Right hindlimb (tissue), 1 donor: ENCODE measurements at regions not wholly inside any gene's neighbourhood (a gene's known extent, or its start where the extent isn't known, plus 50 kb on each side); places are given as distances from the start of the nearest gene placed in this dataset.

Experiments used
- DNase-seq: peaks from one replicate; pipeline ENCODE4 v3.0.0-alpha.2; 2018

GRCh38 chr4:126057371-126057770 lies 742.6 kb downstream of the FAT4 start:
- no peak for DNase-seq

- no peak for DNase-seq
Observed at GRCh38 chr4:126058596-126058995, 743.8 kb downstream of the FAT4 start.

GRCh38 chr4:126061655-126062054 lies 746.9 kb downstream of the FAT4 start:
- no peak for DNase-seq

GRCh38 chr4:126065016-126065415 lies 750.3 kb downstream of the FAT4 start:
- DNase-seq = no peak

- DNase-seq = peak; percentile 47
Observed at GRCh38 chr4:126071346-126072333, 756.9 kb downstream of the FAT4 start.

GRCh38 chr4:126081336-126081735 lies 766.6 kb downstream of the FAT4 start:
- DNase-seq = no peak

- DNase-seq = no peak
Observed at GRCh38 chr4:126086041-126086440, 771.3 kb downstream of the FAT4 start.

GRCh38 chr4:126087101-126087500 lies 772.3 kb downstream of the FAT4 start:
- no peak for DNase-seq

GRCh38 chr4:126097155-126097799 lies 782.5 kb downstream of the FAT4 start:
- no peak for DNase-seq

- no peak for DNase-seq
Observed at GRCh38 chr4:126106658-126107057, 791.9 kb downstream of the FAT4 start.

- no peak for DNase-seq
Observed at GRCh38 chr4:126109836-126110235, 795.1 kb downstream of the FAT4 start.

- DNase-seq = no peak
Observed at GRCh38 chr4:126113058-126113457, 798.3 kb downstream of the FAT4 start.

GRCh38 chr4:126123611-126124325 lies 809.0 kb downstream of the FAT4 start:
- no peak for DNase-seq

- DNase-seq = no peak
Observed at GRCh38 chr4:126124818-126125217, 810.1 kb downstream of the FAT4 start.

- DNase-seq = no peak
Observed at GRCh38 chr4:126130215-126130614, 815.5 kb downstream of the FAT4 start.

GRCh38 chr4:126136922-126137781 lies 822.4 kb downstream of the FAT4 start:
- DNase-seq = no peak

GRCh38 chr4:126137782-126138170 lies 823.0 kb downstream of the FAT4 start:
- no peak for DNase-seq

GRCh38 chr4:126144543-126145237 lies 829.9 kb downstream of the FAT4 start:
- DNase-seq = no peak

- no peak for DNase-seq
Observed at GRCh38 chr4:126168484-126168883, 853.7 kb downstream of the FAT4 start.

GRCh38 chr4:126172126-126172525 lies 857.4 kb downstream of the FAT4 start:
- DNase-seq = no peak

GRCh38 chr4:126174627-126175026 lies 859.9 kb downstream of the FAT4 start:
- no peak for DNase-seq

GRCh38 chr4:126180642-126181041 lies 865.9 kb downstream of the FAT4 start:
- DNase-seq = no peak
